Activated CD4-positive, CD25-positive, alpha-beta regulatory T cell treated with anti-CD3 and anti-CD28 coated beads, Interleukin-2, amount 50 U/mL, for 24 hours (primary cell): ENCODE measurements at regions not wholly inside any gene's neighbourhood (a gene's known extent, or its start where the extent isn't known, plus 50 kb on each side); places are given as distances from the start of the nearest gene placed in this dataset.
"Not testable (repeated sequence)": the region's sequence is repeated elsewhere in the genome, so short reads cannot be mapped to it uniquely, and the experiment has no call there.

Experiments
- ATAC-seq, 2 donors: fragments of 150-1000 bp; cut with Tn5 transposase; one replicate each; pipeline ENCODE4 v1.10.0; 2021; ENCODE audit warnings: mild to moderate bottlenecking in 1 of 2, moderate library complexity in 1 of 2

DNA sequence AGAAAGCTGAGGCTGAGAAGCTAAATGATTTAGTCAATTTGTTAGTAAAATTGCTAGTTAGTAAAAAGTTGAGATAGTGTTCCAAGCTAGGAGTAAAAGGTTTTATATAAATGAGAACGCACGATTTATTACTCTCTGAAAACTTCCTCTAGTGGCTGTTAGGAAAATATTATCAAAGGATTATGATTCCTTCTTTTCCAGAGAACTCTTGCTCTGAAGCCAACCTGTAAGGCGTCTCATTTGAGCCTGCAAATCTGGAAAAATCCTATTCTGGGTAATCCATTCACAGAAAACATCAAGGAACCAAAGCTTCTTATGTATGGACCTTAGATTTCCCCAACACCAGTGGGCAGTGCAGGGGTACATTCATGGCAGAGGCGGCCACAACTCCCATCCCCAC, 252.7 kb downstream of the SOD2 start:
- no peak for ATAC-seq

DNA sequence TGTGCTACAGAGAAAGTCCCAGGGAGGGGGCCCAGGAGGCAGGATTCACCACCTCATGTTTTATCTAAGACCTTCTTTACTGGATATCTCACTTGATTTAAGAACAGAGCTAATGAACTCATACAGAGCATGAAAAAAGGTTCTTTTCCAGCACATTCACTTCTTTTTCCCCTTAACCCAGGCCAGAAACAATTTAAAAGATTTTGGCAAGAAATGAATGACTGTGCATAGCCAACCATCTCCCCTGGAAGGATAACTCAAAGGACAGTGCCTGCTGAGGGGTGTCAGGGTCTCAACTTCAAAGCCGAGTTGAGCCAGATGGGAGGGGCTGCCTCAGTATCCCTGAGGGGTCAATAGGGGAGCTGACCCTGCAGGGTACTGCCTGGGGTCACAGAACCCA, 253.4 kb downstream of the SOD2 start:
- no peak for ATAC-seq

DNA sequence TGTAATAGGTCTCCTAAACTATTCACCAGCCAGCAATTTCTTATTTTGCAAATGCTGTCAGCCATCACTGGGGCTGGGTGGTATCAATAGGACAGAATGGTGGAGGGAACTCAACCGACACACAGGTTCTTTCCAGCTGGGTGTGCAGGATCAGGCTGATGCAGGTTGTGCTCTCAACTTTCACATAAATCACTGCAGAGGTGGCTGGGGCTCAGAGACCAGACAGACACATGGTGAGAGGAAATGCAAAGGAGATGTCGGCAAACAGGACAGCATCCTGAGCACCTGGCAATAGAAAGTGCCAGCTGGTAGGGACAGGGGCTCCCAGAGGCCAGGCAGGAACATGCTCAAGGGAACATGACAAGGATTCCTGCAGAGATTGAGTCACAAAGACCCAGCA, 254.9 kb downstream of the SOD2 start:
- no peak for ATAC-seq

DNA sequence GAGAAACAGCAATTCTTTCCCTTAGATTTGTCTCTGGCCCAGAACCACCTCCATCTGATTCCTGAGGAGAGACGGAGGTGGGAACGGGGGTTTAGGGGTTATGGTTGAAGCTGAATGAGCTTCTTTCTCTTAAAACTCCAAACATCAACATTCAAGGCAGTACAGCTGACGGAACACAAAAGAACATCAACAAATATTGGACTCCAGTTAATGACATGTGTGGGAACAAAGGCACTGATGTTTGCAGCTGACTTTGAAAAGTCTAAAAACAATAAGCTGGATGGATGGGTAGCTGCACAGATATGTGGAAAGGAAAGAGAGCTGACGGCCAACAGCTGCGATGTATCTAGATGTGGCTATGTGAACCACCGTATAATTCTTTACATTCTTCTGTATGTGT, 256.5 kb downstream of the SOD2 start:
- ATAC-seq, result no peak

DNA sequence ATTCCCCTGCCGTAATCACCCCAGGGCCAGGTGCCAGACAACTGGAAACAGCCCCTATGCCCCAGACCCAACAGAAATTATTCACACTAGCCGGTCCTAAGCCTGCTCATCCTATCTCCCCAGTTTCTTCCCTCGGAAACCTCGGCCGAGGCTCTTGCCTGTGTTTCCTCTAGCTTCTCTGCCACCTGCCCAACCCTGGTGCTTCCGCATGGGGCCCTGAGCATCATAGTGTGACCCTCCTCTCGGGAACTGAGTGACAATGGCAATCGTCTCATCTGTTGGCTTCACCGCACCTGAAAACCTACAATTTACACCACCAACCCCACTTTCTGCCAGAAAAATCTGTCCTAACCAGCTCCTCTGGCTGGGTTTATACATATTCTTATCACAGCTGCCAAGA, 257.3 kb downstream of the SOD2 start:
- ATAC-seq, result no peak

DNA sequence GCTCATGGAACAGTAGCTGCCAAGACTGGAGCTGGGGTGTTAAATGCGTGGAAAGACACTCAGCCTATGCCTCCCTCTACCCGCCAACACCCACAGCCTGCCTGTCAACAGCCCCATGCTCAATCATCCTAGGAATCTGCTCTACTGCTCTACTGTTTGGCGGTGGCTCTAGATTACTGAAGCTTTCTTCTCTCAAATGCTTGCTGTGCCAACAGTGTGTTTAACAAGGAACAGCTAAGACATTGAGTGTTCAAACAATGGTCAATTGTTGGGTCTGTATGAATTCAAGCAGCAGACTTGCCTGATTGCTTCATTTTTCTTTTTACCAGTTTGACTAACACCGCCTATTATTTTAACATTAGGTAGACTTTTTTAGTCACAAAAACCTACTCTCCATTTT, 258.6 kb downstream of the SOD2 start:
- ATAC-seq, result no peak

DNA sequence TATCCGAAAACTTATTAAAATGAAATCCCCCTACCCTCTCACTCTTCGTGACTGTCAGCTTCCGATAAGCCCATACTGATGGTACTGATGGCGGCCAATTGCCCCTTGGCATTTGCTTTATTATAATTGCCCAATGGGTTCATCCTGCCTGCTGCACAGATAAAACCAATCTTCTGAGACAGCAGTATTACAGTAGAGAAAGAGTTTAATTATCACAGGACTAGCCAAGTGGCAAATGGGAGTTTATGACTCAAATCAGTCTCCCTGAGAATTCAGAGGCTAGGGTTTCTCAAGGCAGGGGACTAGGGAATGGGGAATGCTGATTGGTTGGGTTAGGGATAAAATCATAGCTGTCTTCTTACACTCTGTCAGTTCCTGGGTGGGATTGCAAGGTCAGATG, 259.5 kb downstream of the SOD2 start:
- ATAC-seq, result no peak

DNA sequence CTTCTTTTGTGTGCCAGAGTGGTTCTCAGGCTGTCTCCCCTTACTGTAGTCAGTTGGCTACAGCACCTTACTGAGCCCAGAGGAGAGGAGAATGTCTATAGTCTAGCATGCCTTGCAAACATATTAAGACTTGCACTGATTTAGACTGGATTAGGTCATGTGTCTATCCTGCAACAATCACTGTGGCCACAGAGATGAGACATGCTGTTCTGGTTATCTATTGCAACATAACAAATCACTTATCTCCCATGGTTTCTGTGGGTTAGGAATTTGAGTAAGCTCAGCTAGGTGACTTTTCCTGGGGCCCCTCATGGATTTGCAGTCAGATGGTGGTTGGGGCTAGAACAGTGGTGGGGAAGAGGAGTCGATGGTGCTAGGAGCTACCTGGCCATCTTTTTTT, 261.3 kb downstream of the SOD2 start:
- ATAC-seq, result no peak

DNA sequence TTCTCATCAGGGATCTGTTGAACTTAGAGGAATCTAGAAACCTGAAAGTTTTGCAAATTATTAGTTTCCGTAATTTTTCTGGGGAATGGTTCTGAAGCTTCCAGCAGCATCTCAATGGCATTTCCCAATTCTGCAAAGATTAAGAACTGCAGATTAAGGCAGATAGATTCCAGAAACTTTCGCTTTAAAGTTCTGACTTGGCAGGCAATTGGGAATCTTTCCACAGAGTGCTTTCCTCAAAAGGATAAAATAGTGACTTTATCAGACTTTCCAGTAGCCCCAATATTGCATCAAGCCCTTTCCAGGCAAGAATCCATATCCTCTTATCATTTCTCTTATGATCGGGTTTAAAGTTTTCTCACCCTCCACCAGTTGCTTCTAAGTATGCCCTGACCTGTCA, 261.1 kb downstream of the FNDC1 start:
- ATAC-seq, result no peak

DNA sequence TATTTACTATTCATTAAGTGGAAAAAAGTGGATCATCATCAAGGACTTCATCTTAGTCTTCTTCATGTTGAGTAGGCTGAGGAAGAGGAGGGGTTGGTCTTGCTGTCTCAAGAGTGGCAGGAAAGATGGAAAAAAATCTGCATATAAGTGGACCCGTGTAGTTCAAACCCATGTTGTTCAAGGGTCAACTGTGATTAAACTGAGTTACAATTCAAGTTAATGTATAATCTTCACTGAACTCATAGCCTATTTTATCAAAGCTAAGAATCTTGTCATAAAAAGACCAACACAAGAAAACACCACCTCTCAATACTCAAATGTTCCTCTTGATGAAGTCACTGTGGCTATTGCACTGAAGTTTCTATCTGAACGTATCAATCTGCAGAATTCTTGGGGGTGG, 260.2 kb downstream of the FNDC1 start:
- ATAC-seq, result no peak

DNA sequence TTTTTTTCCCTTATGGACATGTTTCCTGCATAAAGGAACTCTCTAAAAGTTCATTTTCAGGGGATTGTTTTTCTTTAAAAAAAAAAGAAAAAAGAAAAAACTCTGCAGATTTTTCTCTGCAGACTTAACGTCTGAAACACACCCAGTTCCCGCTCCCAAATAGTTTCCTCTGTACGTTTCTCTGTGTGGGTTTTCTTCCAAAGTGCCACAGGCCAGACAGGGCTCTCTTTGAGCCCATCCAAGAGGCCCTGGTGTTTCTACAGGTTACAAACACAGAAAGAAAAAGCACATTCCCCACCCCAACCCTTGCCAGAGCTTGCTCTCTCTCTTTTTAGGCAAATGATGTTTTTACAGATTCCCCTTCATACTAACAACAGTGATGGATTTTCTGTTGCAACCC, 258.6 kb downstream of the FNDC1 start:
- ATAC-seq, result no peak

DNA sequence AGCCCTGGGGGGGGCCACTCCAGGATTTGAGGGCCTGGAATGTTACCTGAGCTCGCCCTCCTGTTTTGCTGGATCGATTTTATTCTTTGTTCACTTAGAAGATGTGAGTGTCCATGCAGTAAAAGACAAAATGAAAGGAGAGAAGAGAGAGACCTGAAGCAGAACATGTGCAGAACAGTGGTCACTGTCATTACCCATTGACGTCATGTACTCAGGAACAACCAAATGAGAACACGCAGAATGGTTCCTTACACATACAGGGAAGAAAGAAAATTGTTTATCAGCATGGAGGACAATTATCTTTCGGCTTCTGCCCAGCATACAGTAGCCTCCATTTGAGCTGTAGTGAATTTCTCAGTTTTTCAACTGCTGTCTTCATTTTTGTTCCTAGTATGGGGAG, 258.1 kb downstream of the FNDC1 start:
- no peak for ATAC-seq

DNA sequence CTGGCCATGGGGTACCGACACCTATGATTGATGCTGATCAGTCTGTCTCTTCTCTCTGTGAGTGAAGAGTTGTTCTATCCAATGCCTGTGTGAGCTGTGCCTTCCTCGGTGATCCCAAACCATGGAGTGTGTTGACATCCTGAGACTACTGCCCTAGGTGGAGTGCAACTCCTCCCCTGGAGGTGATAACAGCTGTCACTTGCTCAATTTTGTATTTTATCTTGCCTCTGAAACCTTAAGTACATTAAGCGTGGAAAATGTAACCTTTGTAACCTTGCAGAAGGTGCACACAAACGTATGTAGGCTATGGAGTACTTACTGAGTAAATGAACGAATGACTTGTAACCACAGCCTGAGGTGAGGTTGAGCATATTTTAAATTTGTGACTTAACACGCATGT, 256.2 kb downstream of the FNDC1 start:
- ATAC-seq, result no peak

DNA sequence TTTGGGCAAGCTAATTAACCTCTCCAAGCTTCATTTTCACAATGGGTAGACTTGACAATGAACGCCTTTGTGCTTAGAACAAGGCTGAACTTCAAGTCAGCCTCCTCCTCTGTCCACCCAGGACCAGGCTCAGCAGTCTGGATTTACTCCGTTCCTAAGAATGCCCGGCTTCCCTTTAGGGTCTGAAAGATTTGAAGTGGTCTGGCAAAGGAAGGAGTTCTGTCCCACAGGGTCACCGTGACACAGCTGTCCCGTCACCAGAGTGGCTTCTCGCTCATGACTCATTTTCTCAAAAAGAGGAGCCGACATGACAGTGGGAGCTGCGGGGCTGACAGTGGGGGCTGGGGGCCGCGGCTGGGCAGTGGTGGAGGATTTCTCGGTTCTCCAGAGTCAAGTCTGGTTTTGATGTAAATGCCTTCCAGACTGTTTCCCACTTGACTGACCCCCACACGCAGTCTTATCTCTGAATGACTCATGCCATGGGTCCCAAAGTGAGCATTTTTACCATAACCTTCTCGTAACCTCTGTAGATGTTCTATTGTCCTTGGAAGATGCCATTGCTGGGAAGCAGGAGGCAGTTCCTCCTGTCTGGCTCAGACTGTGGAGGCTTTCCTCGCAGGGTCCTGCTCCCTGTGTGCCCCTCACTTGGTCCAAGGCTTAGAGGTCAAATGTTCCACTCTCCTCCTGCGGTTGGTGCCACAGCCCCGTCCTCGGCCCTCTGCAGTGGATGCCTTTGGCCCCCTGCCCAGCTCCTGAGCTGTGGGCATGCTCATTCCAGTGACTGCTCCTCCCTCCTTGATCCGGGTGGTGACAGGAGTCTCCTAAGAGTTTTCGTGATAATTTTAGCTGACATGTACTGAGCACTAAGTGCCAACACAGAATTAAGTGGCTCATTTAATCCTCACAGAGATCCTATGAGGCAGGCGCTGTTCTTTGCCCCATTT, 253.1 kb downstream of the FNDC1 start:
- ATAC-seq, result no peak

DNA sequence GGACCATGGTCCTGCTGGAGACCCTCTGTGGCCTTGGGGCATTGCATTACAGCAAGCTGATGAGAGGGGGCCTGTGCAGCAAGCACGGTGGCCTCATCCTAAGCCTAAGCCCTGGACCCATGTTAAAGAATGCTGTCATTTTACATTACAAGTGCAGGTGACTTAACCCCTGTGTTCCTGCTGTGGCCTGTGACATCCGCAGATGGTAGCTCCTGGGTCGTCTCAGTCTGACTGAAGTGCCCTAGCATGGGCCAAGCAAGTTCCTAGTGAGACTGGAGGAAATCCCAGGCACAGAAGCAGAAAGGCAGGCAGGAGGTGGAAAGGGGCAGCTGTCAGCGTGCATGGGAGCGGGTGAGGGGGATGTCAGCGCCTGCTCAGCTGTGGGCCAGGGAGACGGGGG, 252.4 kb downstream of the FNDC1 start:
- ATAC-seq, result no peak

DNA sequence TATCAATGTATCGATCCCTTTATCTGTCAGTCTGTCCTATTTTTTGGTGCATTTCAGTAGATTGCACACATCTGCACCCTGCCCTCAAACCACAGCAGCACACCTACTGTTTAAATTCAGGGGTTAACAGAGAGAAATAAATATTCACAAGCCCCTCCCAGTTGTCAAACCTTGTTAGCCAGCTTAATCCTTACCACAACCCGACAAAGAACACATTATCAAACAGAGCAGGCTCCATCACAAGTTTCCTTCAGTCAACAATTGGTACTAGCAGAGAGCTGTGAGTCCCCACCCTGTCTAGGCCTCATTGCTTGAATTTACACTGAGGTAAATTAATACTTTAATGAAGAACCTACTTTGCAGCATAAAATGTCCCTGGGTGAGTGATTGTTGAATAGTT, 249.8 kb downstream of the FNDC1 start:
- ATAC-seq, result no peak

DNA sequence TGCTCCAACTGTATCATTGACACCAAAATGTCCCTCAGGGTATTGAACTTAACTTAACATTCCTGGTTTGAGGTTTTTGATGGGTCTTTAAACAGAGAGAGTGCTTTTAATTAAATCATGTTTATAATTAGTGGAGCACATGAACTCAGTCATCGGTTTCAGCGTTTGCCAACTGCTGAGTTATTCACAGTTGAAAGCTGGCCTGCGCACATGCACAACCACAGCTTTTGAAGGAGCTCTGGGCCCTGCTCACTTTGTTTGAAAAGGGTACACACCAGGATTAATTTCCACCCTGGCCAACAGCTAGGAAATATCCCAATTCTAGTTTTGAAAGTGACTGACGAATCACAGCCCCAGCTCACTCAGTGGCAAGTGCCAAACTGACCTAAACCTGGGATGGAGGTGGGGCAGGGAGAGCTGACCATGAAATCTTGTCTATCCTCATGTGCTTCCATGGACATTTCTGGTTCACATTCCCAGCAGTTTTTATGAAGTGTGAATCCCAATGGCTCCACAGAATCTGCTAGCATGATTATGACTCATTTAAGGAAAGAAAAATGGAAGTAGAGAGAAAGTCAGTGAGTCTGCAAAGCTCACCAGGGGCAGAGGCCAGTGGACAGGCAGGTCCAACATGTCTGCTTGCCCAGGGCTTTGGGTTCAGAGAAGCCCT, 247.8 kb downstream of the FNDC1 start:
- ATAC-seq, result no peak

DNA sequence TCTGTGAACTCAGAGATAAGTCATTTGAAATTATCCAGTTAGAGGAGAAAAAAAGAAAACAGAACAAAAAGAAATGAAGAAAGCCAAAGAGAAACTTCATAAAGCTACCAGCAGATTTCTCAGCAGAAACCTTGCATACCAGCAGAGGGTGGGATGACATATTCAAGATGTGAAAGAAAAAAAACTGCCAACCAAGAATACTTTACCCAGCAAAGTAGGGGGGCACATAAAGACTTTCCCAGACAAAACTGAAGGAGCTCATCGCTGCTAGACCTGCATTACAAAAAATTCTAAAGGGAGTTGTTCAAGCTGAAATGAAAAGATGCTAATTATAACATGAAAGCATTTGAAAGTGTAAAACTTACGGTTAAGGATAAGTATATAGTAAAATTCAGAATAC, 246.3 kb downstream of the FNDC1 start:
- no peak for ATAC-seq

DNA sequence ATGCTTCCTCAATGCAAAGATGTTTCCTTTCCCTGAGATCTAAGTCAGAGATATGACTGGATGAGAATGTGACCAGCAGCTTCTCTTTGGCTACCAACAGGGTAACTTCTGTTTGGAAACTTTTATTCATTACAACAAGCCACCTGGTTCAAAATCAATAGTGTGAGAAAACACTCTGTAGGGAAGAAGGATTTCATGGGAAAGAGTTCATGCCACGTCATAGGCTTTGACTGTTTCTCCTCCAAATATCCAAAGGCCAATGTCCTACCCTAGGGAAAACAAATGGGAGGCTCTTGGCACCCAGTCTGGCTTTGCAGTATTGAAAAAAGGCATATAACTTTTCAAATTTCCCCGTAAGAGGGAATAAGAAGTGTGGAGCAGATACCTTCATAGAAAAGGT, 245.5 kb downstream of the FNDC1 start:
- no peak for ATAC-seq

DNA sequence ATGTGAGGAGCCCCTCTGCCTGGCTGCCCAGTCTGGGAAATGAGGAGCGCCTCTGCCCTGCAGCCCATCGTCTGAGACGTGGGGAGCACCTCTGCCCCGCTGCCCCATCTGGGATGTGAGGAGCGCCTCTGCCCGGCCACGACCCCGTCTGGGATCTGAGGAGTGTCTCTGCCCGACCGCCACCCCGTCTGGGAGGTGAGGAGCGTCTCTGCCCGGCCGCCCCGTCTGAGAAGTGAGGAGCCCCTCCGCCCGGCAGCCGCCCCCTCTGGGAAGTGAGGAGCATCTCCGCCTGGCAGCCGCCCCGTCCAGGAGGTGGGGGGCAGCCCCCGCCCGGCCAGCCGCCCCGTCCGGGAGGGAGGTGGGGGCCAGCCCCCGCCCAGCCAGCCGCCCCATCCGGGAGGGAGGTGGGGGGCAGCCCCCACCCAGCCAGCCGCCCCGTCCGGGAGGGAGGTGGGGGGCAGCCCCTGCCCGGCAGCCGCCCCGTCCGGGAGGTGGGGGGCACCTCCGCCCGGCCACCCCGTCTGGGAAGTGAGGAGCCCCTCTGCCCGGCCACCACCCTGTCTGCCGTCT, 238.1 kb downstream of the FNDC1 start:
- not testable (repeated sequence) for ATAC-seq

DNA sequence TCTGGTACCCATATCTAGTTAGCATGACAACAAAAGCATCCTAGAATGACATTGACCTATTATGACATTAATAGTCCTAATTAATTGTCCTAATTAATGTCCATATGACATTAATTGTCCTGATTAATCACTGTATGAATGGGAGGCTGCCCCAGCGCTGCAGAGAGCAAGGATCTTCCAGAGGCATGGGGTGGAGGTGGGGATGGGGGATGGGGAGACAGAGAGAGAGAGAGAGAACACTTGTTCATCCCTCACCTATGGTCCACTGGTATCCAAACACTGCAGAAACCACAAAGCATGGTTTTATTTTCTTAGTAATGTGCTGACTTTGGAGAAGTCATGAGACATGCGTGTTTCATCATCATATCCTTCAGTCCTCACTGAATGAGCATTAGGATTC, 235.1 kb downstream of the FNDC1 start:
- no peak for ATAC-seq

DNA sequence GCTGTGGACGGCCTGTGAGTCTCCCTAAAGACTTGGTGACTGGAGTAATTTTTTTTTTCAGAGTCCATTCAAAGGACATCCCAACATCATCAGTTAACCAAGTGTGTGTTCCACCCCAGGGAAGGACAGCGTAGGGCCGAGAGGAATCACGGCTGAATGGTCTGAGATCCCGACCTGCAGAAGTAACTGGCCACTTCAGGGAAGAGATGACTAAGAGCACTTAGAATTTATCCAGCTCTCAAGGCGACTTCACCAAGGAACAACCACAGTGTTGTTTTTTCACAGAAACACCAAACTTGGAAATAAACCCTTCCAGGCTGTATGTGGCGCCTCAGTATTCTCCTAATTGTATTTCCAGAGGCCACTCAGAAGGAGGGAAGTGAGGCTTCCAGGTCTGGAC, 231.6 kb downstream of the FNDC1 start:
- no peak for ATAC-seq

DNA sequence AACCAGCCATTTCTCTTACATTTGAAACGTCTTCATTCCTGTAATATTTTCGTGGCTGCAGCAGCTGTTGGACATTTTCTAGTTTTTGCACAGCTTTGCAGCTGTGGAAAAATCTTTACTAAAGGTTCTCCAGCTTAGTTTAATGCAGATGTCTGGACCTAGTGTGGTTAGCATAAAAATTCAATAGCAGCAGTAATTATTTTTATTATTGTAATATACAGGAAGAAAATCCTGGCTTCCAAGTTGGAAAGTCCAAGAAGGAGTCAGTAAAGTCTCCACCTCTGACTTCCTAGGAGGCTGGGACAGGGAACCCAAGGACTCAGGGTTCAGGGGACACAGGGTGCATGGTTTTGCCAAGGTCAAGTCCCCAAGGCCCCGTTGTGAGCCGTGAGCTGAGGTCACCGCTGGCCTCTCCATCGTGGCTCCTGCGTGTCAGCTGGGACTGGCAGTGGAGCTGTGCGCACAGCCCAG, 230.6 kb downstream of the FNDC1 start:
- ATAC-seq, result no peak

DNA sequence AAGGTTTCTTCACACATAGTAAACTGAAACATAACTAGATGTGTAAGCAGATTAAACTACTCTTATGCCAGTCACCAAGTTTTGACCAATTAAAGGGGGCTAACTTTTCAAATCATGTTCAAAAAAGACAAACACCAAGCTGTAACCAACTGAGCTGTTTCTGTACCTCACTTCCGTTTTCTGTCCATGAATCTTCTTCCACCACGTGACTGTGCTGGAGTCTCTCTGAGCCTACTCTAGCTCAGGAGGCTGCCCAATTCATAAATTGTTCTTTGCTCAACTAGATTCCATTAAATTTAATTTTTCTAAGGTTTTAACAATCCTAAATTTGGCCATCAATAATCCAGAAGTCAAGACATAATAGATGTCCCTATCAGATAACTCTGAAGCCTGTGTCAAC, 229.4 kb downstream of the FNDC1 start:
- ATAC-seq, result no peak
